ENCODE measurements at regions not wholly inside any gene's neighbourhood (a gene's known extent, or its start where the extent isn't known, plus 50 kb on each side); places are given as distances from the start of the nearest gene placed in this dataset.

DNA sequence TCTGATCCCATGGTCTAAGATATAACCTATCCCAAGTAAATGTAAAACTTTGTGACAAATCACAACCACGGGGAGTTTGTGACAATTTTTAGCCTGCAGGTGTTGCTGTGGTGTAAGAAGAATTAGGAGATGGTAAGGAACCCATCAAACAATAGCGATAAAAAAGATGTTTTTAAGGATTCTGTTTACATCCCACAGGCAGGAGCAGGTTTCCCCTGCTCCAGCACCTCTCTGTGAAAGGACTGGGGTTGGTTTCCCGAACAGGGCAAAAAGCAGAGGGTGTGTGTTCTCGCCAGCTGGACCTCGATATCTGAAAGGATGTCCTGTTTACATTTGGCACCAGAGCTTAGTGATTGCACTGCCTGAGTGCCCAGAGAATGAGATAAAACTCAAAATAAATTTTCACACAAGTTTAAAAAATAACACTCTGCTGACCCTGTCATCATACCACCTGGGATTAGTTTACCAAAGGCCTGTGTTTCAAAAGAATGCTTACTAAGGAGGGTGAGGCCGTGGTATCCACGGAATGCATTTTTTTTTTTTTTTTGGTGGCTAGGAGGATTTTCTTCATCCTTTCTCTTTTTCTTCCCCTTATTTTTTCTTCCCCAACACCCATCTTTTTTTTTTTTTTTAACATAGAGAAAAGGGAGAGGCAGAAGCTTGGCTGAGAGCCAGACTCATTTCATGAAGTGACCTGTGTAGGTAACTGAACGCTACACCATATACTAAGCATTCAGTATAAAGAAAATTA, 151.8 kb upstream of the DPH6 start:
- TF ChIP-seq, protein P1, sequence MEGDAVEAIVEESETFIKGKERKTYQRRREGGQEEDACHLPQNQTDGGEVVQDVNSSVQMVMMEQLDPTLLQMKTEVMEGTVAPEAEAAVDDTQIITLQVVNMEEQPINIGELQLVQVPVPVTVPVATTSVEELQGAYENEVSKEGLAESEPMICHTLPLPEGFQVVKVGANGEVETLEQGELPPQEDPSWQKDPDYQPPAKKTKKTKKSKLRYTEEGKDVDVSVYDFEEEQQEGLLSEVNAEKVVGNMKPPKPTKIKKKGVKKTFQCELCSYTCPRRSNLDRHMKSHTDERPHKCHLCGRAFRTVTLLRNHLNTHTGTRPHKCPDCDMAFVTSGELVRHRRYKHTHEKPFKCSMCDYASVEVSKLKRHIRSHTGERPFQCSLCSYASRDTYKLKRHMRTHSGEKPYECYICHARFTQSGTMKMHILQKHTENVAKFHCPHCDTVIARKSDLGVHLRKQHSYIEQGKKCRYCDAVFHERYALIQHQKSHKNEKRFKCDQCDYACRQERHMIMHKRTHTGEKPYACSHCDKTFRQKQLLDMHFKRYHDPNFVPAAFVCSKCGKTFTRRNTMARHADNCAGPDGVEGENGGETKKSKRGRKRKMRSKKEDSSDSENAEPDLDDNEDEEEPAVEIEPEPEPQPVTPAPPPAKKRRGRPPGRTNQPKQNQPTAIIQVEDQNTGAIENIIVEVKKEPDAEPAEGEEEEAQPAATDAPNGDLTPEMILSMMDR (conservative IDR thresholded peaks at IDR 0.05), result no peak; the same call in 1 of the 2 replicates
- no peak for TF ChIP-seq EZH2 (IDR thresholded peaks at IDR 0.05; ENCODE audit: low read depth)

Data from PC-9 (cell line).